KMS-11 (cell line): ENCODE measurements at regions not wholly inside any gene's neighbourhood (a gene's known extent, or its start where the extent isn't known, plus 50 kb on each side); places are given as distances from the start of the nearest gene placed in this dataset.

Experiments
- H2AFZ ChIP-seq: fragments of 200-600 bp; sonication (generic); 2 replicates; pipeline ENCODE4 v1.6.1; 2016; ENCODE audit warnings: antibody characterized with exemption, mixed run types, low read depth
- H3K27ac ChIP-seq: fragments of 200-600 bp; sonication (generic); 2 replicates; pipeline ENCODE4 v1.6.1; 2016; ENCODE audit warnings: mild to moderate bottlenecking, mixed run types
- H3K27me3 ChIP-seq: fragments of 200-600 bp; sonication (generic); 2 replicates; pipeline ENCODE4 v1.6.1; 2017; ENCODE audit warnings: mild to moderate bottlenecking, low read depth, mixed run types, moderate library complexity; ENCODE audit not compliant: insufficient read depth
- H3K36me3 ChIP-seq: fragments of 200-600 bp; sonication (generic); 2 replicates; pipeline ENCODE4 v1.6.1; 2017; ENCODE audit warnings: mild to moderate bottlenecking, mixed run types; ENCODE audit not compliant: insufficient read depth
- H3K4me1 ChIP-seq: fragments of 200-600 bp; sonication (generic); 2 replicates; pipeline ENCODE4 v1.6.1; 2016; ENCODE audit warnings: mild to moderate bottlenecking, low read depth, mixed run types; ENCODE audit not compliant: poor library complexity, severe bottlenecking
- H3K4me2 ChIP-seq: fragments of 200-600 bp; sonication (generic); 2 replicates; pipeline ENCODE4 v1.7.0; 2016; ENCODE audit warnings: mild to moderate bottlenecking, mixed run types
- H3K4me3 ChIP-seq: fragments of 200-600 bp; sonication (generic); IDR thresholded peaks from 2 replicates; pipeline ENCODE4 v1.6.1; 2017; ENCODE audit warnings: low read depth, low read length, mixed read lengths; ENCODE audit not compliant: insufficient read depth
- H3K79me2 ChIP-seq: fragments of 200-600 bp; sonication (generic); 2 replicates; pipeline ENCODE4 v1.6.1; 2016; ENCODE audit warnings: low read depth, mixed run types; ENCODE audit not compliant: insufficient read depth
- H3K9ac ChIP-seq: fragments of 200-600 bp; sonication (generic); 2 replicates; pipeline ENCODE4 v1.6.1; 2016; ENCODE audit warnings: mild to moderate bottlenecking, mixed run types
- H4K20me1 ChIP-seq: fragments of 200-600 bp; sonication (generic); 2 replicates; pipeline ENCODE4 v1.6.1; 2016; ENCODE audit warnings: mild to moderate bottlenecking, mixed run types; ENCODE audit not compliant: insufficient read depth
- TF ChIP-seq, protein P1 (sequence below): fragments of 200-600 bp; sonication (generic); conservative IDR thresholded peaks from 2 replicates; pipeline ENCODE4 v1.6.1; 2017; ENCODE audit warnings: low read depth, mild to moderate bottlenecking, antibody characterized with exemption, low read length, moderate library complexity, mixed read lengths

- peaks cover 11% of the 10 kb centered on the region for H3K4me1 ChIP-seq
- no peak overlapping the region for H3K9ac ChIP-seq
- H3K4me3 ChIP-seq, result no peak overlapping the region
- H3K27me3 ChIP-seq, result no peaks in the 10 kb centered on the region
- H3K27ac ChIP-seq, result no peak overlapping the region
- no peaks in the 10 kb centered on the region for H3K79me2 ChIP-seq
- no peaks in the 10 kb centered on the region for H4K20me1 ChIP-seq
- no peak overlapping the region for H3K4me2 ChIP-seq
- TF ChIP-seq, protein P1, sequence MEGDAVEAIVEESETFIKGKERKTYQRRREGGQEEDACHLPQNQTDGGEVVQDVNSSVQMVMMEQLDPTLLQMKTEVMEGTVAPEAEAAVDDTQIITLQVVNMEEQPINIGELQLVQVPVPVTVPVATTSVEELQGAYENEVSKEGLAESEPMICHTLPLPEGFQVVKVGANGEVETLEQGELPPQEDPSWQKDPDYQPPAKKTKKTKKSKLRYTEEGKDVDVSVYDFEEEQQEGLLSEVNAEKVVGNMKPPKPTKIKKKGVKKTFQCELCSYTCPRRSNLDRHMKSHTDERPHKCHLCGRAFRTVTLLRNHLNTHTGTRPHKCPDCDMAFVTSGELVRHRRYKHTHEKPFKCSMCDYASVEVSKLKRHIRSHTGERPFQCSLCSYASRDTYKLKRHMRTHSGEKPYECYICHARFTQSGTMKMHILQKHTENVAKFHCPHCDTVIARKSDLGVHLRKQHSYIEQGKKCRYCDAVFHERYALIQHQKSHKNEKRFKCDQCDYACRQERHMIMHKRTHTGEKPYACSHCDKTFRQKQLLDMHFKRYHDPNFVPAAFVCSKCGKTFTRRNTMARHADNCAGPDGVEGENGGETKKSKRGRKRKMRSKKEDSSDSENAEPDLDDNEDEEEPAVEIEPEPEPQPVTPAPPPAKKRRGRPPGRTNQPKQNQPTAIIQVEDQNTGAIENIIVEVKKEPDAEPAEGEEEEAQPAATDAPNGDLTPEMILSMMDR, result no peak
- no peak overlapping the region for H2AFZ ChIP-seq
- no peaks in the 10 kb centered on the region for H3K36me3 ChIP-seq
Measured at GRCh38 chr3:168544097-168544957, 448.6 kb upstream of the GOLIM4 start.

- Histone ChIP-seq H3K4me2 (no peak overlapping the region; the same call in 1 of the 2 replicates), H3K36me3 (no peaks in the 10 kb centered on the region), H2AFZ (no peak overlapping the region), H3K27ac (no peak overlapping the region), H4K20me1 (no peaks in the 10 kb centered on the region), H3K27me3 (no peaks in the 10 kb centered on the region), H3K79me2 (no peaks in the 10 kb centered on the region), H3K4me3 (no peak overlapping the region), H3K4me1 (peaks cover 11% of the 10 kb centered on the region), H3K9ac (no peak overlapping the region)
- TF ChIP-seq, protein P1, result no peak
Measured at GRCh38 chr3:168540726-168541125, 445.0 kb upstream of the GOLIM4 start.

DNA sequence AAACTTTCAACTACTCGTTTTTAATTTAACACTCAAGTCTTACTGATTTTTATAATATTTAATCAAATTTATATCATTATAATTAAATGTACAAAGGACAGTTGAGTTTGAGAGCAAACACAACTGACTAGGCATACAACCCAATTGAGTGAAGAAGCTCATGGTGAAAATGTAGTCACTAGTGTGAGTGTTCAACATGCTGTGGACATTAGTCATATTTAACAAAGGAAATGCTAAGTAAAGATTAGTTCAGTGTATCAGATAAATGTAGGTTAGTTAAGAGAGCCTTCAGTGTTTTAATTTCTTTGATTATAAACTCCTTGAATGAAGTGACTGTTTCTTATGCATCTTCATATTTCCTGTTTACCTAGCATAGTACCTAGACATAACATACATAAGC, 444.2 kb upstream of the GOLIM4 start:
- no peak overlapping the region for H3K9ac ChIP-seq
- no peak overlapping the region for H3K4me3 ChIP-seq
- H2AFZ ChIP-seq, result no peak overlapping the region
- H3K27me3 ChIP-seq, result no peaks in the 10 kb centered on the region
- H4K20me1 ChIP-seq, result no peaks in the 10 kb centered on the region
- no peak overlapping the region for H3K4me2 ChIP-seq
- H3K79me2 ChIP-seq, result no peaks in the 10 kb centered on the region
- H3K27ac ChIP-seq, result no peak overlapping the region
- no peaks in the 10 kb centered on the region for H3K36me3 ChIP-seq
- H3K4me1 ChIP-seq, result peaks cover 11% of the 10 kb centered on the region
- TF ChIP-seq, protein P1, result no peak

DNA sequence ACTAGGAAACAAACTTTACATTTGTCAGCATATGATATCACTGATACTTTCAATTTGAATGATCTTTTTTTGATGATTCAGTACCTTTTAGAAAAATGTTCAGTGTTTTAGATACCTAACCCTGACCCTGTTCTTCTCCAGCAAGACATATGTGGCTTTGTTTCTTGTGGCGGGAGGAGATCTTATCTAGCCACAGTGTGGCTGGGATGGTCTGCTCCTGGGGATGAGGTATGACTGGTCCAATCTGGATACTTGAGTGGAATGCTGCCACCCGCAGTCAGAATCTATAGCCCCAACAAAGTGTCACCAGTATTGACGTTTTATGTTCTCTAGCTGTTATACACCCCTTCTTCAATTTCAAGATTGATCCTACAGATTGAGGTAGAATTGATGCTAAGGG, 439.0 kb upstream of the GOLIM4 start:
- Histone ChIP-seq H3K27ac (no peak overlapping the region), H3K4me2 (no peak overlapping the region), H4K20me1 (no peaks in the 10 kb centered on the region), H3K79me2 (no peaks in the 10 kb centered on the region), H3K9ac (no peak overlapping the region), H2AFZ (no peak overlapping the region), H3K4me1 (no peaks in the 10 kb centered on the region), H3K4me3 (no peak overlapping the region), H3K27me3 (no peaks in the 10 kb centered on the region), H3K36me3 (no peaks in the 10 kb centered on the region)
- TF ChIP-seq, protein P1, result no peak
